NCI-H1930 (cell line): ENCODE measurements at regions not wholly inside any gene's neighbourhood (a gene's known extent, or its start where the extent isn't known, plus 50 kb on each side); places are given as distances from the start of the nearest gene placed in this dataset.

Experiments
- DNase-seq, 2 experiments: peaks; one replicate each; lab custom pipeline; 2025; lab: John Stamatoyannopoulos, UW

DNA sequence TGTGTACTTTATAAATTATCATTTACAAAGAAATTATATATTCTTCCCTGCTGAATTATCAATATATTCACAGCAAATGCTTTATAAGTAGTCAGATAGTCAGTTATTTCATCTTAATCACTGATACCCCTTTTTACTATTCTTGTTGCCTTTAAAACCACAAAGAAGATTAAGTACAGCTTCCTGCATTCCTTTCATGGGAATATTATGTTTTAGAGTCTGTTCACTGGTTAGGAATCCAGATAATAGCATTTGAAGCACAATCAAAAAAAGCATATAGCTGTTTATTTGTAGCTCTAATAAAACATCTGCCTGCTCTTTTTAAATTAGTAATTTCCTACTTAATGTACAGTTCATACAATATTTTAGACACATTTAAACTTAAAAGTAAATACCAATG, 508.9 kb downstream of the FBXO15 start:
- no peak for DNase-seq

DNA sequence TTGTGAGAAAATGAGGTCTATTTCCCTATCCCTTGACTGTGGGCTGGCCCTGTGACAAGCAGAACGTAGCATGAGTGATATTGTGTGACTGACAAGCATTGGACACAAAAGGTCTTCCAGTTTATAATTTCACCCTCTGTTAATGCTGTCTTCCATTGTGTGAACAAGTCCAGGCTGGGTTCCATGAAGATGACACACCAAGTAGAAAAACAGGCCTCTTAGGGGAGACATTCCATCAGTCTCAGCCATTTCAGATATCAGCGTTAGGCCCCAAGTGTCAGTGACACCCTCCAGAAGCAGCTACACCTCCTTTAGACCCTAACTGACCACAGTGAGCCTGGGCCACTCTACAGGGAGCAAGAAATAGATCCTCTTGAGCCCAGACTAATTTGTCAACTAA, 511.3 kb downstream of the FBXO15 start:
- DNase-seq: no peak

DNA sequence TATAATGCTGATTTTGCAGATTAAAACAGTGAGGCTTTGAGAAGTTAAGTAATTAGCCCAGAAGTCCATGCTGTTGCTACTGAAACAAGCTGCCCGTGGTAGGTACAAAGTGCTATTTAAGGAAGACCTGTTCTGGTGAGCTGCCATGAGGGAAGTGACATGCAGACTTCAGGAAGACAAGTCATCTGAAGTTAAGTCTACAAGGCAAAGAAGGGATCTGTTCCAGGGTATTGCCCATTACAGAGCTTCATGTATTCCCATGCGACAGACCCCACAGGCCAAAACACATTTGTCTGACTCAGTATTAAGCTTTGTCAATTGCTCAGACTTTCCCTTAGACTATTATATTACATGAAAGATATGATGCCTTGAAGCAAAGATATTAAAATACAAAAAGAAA, 520.8 kb downstream of the FBXO15 start:
- DNase-seq: no peak

DNA sequence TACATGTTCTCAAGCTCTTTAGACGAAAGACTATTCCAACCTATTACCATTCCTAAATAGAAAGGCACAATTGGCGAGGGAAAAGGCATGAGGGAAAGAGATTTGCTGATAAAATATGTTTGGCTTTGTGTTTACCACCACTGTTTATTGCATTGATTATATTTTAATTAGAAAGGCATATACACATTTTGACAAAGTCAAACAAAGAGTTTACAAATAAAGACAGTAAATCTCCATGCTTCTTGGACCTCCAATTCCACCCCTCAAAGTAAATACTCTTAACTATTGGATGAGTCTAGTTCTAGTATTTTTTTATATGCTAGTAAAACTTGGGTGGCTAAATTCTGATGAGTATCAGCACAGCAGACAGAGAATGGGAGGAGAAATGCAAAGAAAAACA, 521.4 kb downstream of the FBXO15 start:
- no peak for DNase-seq

DNA sequence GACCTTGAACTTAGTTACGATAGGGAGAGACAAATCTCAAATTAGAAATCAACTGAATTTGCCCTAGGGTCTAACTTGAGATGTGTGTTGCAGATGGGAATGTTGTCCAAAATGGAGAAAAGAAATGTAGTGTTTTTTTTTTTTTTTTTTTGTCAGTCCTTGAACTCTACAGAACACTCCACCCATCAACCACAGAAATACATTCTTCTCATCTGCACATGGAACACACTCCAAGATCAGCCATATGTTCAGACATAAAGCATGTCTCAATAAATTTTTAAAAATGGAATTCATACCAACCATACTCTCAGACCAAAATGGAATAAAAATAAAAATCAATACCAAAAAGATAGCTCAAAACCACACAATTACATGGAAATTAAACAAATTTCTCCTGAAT, 526.5 kb downstream of the FBXO15 start:
- no peak for DNase-seq

DNA sequence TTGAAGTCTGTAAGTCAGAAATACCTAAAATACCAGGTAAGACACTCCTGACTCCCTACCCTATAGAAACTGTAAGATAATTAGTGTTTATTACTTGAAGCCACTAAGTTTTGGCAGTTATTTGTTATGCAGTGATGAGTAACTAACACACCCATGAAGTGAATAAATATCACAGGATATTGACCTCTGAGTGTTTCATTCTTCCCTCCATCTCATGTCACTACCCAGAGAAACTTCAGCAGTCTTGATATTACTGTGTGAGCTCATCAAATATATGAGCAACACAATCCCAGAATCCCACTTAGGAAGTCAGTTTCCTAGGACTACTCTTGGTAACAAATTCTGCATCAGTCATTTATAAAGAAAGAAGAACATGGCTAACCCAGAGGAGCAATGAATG, 529.7 kb downstream of the FBXO15 start:
- no peak for DNase-seq

DNA sequence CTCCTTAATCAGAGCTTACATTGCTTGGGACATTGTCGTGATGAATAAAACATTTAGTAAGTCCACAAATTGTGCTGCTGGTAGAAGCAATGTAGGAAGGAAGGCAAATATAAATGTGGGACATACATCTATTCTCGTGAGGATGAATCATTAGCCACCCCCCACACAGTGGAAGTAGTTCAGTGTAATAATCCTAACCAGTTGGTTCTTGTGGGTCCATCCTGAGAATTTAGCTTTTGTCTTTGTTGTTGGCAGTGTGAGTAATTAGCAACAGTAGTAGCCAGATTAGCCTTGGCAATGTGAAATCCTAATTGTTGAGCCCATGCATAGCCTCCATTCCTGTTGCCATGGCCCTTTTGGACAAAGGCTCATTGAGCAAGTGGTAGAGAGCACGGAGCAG, 532.1 kb downstream of the FBXO15 start:
- no peak for DNase-seq

DNA sequence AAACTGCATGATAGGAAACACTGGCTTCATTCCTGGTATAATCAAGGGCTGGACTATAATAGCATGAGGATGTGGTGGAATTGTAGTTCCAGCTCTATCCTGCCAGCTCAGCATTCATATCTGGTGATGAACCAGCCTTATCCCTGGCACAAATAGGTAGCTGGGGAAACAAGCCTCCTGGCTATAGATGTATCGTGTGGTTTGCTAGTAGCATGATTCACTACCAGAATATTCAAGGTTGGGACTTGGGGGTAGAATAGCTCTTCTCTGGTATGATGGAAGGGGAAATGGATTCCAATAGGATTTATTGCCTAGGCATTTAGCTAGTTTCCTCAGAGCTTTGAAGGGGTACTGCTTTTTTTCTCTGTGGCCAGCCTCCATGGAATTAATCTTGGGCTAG, 532.8 kb downstream of the FBXO15 start:
- no peak for DNase-seq

DNA sequence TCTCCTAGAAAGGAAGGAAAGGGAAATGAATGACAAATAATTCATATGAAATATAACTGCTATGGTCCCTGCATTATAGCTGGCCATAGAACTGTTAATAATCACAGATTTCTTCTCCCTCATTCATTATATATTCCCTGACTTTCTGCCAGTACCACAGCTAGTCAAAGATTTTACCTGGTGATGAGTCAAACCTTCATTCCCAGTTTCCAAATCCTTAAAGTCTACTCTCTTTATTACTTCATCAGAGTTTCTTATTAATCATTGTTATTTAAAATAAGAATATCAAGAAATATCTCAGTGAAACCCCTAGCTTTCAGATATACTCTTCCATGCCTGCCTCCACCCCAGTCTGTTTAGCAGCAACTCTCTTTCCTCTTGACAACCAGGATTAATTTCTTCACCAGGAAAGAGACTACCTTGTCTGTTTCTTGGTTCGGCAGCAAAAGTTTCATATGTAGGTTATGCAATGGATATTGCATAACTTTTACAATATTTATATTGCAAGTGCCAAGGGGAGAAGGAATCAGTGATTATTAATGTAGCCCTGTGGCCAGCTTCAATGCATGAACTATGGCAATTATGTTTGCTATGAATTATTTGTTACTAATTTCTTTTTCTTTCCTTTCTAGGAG, 533.8 kb downstream of the FBXO15 start:
- DNase-seq: no peak

DNA sequence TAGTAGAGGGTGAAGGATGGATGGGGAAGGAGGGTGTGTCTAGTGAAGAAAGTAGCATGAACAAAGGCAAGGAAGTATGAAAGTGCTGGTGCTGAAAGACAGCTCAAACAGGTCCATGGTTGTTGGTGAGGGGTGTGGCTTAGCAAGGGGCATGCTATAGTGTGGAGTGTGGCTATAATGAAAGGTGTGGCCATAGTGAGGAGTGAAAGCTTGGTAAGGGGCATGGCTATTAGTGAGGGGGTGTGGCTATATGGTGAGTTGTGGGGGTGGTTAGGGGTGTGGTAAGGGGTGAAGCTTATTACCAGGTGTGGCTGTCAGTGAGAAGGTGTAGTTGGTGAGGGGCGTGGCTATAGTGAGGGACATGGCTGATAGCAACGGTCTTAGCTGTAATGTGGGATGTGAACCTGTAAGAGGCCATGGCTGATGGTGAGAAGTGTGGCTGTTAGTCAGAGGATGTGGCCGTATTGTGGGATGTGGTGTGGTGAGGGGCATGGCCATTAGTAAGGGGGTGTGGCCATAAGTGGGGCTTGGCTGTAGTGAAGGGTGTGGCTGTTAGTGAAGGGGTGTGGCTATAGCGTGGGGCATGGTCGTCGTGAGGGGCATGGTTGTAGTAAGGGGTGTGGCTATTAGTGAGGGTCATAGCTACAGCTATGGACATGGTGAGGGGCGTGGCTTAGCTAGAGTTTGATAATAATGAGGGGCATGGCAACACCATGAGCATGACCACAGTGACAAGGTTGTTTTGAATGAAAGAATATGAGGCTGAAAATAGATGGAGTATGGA, 549.6 kb downstream of the FBXO15 start:
- DNase-seq: no peak

DNA sequence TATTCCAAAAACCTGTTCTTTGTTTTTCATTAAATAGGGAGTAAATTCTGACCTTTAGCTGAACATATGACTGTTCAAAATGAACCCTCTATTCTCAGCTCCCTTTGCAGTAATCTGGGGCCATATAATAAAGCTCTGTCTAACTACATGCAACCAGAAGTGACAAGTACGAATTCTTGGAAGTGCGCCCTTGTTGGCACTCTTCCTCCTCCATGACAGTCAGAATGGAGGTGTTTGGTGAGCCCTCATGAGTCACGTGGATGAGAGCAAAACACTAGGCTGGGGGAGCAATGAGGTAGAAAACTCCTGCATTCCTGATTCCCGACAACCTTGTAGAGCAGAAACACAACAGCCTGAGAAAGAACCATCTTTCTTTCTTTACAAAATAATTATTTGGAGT, 552.9 kb downstream of the FBXO15 start:
- no peak for DNase-seq

DNA sequence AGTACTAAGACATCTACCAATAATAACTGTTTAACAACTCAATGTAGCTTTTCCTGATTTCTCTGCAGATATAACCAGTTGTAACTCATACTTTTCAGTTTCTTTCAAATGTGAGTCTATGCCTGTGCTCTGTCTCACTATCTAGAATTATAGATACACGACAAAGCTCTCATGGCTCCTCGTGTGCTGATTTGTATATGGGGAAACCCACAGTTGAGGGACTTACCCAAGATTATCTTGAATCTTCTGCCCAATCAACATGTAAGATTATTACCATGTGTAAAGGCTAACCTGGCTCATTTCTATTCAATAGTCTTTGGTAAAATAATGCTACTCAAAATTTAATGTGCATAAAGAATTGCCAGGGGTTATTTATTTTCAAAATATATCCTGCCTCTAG, 554.4 kb downstream of the FBXO15 start:
- DNase-seq: no peak

DNA sequence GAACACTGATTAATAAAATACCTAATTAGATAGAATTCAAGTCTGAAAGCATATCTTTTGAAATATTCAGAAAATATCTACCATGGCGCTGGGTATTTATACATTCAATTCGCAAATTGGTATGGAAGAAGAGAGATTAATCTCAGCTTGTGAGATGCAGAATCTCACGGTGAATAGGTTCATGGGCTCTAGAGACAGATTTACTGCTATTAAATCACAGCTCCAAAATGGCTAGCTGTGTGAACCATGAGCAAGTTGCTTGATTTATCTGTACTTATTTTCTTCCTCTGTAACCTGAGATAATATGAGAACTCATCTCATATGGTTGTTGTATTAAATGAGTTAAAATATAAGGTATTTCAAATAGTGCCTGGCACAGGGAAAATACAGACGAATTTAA, 556.7 kb downstream of the FBXO15 start:
- DNase-seq: no peak

DNA sequence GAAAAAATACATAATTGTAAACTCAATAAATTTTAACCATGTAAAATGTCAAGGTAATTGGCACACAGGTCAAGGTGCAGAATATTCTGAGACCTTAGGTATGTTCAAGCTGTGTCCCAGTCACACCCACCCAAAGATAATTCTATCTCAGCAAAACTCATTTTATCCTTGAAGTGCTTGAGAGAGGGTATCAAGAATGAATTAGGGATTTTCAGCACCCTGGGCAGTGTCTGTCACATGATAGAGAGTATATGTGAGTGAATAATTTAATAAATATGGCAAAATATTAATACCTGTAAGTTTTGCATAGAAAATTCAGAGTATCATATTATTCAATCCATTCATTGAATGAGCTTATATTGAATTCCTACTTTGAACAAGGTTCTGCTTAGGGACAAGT, 567.9 kb downstream of the FBXO15 start:
- DNase-seq: no peak

DNA sequence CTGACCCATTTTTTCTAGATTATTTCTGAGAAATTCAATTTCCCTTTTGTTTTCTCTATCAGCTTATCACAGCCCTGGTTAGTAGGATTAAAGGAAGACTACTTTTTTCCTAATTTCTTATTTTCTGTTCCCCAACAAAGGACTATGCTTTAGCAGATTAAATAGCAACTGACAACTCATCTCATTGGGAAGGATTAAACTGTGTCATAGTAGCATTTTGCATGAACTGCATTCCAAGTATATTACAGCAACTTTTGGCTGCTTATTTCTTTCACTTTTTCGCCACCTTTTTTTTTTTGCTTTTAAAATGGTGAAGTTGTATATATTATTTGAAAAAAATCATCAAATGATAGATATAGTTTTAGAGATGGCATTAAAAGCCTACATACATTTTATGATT, 570.3 kb downstream of the FBXO15 start:
- DNase-seq: no peak

DNA sequence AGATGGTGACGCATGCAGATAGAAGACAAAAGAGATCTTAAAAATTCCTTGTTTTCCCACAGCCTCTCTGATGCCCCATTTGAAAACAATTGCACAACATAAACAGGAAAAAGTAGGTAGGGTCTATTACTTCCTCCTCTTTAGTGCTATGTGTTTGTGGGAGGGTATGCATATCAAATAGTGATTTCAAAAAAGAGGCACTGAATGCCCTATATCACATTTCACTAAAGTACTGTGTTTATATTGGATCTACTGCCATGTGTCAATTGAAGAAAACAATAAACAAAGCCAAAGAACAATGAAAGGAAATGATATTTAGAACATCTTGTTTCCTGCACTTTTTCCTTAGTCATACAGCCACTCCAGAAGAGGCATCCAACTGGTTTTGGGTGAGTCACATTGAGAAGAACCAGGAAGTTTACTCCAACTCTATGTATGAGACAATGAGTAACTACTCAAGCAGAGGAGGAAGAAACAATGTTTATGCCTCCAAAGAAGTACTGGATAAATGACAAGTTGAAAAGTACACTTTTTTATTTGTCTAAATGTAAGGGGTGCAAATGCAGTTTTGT, 583.6 kb downstream of the FBXO15 start:
- no peak for DNase-seq

DNA sequence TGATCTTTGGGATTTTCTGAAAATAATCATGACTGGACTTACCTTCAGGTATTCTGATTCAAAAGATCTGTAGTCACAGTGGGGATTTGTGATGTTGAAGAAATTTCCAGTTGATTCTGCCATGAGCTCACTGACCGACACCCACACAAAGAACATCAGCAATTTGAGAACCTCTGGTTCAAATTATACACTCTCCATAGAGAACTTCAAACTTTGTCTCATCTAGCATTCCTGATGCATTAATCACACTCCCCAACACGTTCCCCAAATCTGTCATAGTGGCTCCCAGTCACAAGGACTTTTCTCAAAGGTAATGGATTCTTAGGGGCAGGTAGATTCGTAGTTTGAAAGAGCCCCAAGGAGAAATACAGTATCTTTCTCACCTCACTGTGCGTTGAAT, 584.3 kb downstream of the FBXO15 start:
- no peak for DNase-seq

DNA sequence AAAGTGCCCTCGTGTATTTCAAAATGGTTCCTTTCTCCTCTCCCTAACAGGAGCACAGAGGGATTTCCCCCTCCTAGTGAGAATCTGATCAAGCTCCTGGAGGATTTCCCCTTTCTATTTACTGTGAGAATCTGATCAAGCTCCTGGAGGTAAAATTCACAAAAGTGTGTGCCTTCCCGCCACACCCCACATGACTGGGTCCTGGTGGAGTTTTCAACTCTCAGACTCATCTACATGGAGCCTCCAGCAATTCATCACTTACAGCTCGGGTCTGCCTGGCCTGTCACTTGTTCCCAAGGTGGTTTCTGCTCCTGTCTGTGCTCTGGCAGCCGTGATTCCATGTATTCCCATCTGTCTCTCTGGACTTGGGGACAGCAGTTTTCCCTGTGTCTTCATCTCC, 590.7 kb downstream of the FBXO15 start:
- no peak for DNase-seq

DNA sequence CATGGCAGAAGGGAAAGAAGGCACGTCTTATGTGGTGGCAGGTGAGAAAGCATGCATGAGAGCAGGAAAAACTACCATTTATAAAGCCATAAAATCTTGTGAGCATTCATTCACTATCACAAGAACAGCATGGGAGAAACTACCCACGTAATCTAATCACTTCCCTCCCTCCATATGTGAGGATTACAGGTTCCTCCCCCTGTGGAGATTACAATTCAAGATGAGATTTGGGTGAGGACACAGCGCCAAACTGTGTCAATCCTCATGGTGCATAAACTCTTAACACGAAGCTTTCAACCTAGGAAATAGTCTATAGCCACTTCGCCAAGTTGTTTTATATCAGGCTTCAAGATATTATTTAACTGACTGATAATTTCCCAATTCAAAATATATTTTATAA, 595.5 kb downstream of the FBXO15 start:
- no peak for DNase-seq

DNA sequence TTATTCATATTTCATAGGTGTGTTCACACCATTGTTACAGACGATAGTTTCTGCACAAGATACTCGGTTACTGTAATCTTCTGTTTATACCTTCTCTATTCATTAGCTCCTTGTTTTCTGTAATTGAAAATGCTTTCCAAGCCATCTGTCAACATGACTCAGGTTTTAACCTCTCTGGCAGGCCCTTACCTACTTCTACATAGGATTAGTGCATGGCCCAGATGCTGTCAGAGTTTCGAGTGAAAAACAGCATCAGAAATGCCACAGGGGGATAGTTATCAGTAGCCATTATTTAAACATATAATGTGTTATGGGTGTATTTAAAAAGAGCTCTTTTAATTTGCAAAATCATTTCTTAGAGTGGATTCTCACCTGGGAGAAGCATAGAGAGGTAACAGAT, 596.4 kb downstream of the FBXO15 start:
- DNase-seq: no peak

DNA sequence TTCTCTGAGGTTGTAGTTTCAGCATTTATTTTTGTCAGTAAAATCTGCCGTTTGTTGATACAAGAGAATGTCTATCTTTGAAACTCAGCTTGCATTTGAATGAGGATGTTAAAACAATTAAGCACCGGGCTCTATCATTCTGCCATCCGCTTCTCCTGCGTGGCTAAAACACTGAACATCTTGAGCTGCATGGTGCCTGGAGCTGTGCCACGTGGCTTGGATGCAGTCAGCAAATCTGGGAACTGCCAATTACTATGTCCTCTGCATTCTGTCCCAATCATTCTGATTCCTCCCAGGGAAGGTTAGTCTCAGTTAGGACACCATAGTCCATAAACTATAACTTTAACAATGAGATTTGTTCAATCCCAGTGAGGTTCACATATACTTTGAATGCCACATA, 598.4 kb downstream of the FBXO15 start:
- no peak for DNase-seq

DNA sequence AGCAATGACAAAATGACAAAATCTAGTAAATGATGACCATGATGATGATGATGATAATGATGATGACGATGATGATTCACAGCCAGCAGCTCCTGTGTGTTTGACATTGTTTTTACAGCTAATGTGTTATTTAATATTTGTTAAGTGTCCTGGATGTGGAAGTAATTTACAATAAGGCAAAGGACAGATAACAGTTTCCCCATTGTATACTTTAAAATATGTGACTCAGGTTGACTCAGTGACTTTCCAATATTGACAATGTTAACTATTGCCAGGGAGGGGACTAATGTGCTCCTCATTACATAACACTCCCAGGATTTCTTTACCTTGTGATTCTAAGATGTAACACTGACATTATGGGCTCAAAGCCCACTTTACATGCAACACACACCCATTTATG, 602.2 kb downstream of the FBXO15 start:
- no peak for DNase-seq

DNA sequence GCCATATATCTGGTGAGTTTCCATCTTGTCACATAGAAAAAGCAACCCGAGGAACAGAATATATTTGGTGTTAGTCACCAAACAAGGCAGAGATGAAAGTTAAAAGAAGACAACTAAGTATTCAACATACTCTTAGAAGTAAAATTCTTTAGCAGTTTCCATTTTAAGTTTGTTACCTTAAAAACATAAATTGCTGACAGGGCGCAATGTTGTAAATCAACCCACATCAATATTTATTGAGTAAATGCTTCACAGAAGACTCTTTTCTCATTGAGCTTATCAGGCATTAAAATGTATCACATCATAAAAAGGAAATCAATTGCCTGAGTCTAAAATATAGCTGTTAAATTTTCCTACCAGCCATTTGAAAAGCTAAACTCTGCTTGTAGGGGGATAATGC, 603.0 kb downstream of the FBXO15 start:
- DNase-seq: no peak

DNA sequence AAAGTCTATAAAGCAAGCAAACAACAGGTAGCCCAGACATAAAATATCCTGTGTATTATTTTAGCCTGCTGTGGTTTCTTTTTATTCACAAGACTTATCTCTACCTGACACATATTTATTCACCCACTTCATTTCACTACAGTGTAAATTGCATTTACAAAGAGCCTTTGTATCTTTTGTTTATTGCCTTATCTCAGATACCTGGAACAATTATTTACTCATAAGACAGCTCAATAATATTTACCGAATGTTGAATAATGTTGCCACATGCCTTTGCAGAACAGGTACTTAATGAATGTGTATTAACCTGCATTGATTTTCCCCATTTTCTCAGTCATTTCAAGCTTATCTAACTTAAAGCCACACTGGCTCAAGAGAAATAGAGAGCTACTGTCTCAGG, 603.6 kb downstream of the FBXO15 start:
- DNase-seq: no peak
